Stimulated activated CD4-positive, alpha-beta T cell treated with anti-CD3 and anti-CD28 coated beads, Interleukin-15, amount 100 ng/mL, for 48 hours (primary cell): ENCODE measurements at regions not wholly inside any gene's neighbourhood (a gene's known extent, or its start where the extent isn't known, plus 50 kb on each side); places are given as distances from the start of the nearest gene placed in this dataset.

ENCODE experiments used
- DNase-seq, 2 donors: peaks; one replicate each; pipeline ENCODE4 v3.0.0-alpha.2; 2020; ENCODE audit warnings: low read depth in 2 of 2

DNA sequence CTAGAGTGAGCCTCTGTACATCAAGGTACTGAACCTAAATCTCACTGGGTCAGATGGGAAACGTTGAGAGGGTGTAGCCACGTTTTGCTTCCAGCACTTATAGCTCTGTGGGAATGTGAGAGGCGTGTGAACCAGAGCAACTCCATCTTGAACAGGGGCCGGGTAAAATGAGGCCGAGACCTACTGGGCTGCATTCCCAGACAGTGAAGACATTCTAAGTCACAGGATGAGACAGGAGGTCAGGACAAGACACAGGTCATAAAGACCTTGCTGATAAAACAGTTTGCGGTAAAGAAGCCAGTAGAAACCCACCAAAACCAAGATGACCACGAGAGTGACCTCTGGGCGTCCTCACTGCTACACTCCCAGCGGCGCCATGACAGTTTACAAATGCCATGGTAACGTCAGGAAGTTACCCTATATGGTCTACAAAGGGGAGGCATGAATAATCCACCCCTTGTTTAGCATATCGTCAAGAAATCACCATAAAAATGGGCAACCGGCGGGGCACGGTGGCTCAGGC is 63.4 kb upstream of the NCOR2 start:
- DNase-seq: no peak

DNA sequence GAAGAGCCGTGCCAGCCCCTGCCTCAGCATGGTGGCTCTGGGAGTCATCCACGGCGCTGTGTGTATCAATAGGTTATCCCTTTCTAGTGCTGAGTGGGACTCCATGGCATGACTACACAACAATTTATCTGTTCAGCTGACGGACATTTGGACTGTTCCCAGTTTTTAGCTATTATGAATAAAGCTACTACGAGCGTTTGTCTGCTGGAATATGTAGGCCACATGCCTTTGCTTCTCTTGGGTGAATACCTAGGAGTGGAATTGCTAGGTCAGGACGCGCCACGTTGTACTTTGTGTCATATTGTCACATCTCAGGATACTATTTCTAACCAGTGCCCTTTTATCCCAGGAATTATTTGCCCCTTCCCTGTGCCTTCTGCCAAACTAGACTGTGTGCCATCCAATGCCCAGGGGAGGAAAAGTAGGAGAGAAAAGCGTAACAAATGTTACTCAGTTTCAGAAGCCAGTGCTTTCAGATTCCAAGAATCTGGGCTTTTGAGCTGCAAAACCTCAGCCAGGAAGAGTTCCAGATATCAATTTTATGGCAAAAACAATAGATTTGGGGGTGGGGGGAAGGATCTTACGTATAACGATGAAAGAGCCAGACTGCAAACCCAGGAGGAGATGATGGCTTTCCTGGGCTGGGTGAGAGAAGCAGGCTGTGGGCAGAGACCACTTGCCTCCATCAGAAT is 62.5 kb upstream of the NCOR2 start:
- DNase-seq: no peak

DNA sequence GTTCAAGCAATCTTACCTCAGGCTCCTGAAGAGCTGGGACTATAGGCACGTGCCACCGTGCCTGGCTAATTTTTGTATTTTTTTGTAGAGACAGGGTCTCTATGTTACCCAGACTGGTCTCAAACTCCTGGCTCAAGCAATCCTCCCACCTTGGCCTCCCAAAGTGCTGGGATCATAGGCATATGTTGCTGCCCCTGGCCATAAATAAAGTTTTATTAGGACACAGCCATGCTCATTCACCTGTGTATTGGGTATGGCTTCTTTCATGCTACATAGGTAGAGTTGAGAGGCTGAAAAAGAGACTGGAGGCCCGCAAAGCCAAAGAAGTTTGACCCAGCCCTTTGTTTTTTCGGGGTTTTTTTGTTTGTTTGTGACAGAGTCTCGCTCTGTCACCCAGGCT is 61.7 kb upstream of the NCOR2 start:
- DNase-seq: no peak

DNA sequence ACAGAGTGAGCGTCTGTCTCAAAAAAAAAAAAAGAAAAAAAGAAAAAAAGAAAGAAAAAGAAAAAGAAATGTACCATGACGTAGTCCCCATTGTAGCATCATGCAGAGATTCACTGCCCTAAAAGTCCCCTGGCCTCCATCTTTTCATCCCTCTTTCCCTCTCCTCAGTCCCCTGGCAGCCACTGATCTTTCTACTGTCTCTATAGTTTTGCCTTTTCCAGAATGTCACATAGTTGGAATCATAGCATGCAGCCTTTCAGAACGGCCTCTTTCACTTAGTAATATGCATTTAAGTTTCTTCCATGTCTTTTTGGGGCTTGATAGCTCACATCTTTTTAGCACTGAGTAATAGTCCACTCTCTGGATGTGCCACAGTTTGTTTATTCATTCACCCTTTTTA is 60.5 kb upstream of the NCOR2 start:
- DNase-seq: no peak

DNA sequence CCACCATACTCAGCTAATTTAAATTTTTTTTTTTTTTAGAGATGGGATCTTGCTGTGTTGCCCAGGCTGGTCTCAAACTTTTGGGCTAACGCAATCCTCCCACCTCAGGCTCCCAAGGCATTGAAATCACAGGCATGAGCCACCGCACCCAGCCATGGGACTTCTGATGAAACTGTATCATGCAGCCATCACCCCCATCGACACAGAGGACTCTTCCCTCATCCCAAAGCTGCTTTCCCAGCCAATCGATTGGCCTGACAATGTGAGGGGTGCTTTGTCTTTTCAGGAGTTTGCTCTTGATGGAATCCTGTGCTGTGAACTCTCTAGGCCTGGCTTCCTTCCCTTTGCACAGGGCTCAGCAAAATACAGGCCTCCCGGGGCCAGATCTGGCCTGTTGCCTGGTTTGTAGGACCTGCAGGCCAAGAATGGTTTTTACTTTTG is 59.6 kb upstream of the NCOR2 start:
- DNase-seq: no peak

DNA sequence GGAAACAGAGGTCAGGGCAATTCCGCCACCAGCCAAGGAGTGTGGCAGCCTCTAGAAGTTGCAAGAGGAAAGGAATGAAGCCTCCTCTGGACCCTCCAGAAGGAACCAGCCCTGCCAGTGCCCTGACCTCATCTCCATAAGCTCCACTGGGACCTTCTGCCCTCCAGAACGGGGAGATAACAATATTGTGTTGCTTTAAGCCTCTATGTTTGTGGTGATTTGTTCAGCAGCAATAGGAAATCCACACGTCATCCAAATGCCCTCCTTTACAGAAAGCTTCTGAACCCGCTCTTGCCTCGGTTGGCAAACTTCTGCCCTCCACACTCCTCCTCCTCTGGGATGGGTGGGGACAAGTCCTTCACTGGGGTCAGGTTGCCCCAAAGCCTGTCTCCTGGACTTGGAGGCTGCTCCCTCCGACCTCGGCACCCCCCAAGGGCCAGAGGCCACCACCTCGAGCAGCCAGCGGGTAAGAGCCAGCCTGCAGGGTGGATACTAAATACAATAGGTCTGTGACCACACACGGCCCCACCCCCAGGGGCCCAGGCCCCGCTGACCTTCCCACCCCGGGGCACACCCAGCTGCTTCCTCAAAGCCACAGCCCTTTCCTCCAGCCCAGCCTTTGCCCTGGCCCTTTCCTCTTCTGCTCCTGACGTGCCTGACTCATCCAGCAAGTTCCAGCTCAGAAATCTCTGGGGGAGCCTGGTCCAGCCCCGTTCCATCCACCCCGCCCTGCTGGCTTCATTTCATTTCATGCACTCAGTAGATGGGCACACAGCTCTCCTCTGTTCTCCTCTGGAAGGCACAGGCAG is 58.7 kb upstream of the NCOR2 start:
- DNase-seq: no peak

DNA sequence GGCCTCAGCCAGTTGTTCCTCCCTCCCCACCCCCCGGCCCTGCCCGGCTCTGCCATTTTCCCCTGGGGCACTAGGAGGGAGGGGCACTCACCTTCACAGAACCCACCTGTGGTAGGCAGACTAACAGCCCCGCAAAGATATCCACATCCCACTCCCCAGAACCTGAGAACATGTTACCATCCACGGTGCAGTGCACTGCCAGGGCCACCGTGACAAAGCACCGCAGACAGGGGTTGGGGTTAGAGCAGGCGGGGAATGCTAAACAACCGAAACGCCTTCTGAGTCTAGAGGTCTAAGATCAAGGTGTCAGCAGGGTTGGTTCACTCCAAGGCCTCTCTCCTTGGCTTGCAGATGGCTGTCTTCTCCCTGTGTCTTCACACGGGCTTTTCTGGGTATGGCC is 57.4 kb upstream of the NCOR2 start:
- DNase-seq: no peak

DNA sequence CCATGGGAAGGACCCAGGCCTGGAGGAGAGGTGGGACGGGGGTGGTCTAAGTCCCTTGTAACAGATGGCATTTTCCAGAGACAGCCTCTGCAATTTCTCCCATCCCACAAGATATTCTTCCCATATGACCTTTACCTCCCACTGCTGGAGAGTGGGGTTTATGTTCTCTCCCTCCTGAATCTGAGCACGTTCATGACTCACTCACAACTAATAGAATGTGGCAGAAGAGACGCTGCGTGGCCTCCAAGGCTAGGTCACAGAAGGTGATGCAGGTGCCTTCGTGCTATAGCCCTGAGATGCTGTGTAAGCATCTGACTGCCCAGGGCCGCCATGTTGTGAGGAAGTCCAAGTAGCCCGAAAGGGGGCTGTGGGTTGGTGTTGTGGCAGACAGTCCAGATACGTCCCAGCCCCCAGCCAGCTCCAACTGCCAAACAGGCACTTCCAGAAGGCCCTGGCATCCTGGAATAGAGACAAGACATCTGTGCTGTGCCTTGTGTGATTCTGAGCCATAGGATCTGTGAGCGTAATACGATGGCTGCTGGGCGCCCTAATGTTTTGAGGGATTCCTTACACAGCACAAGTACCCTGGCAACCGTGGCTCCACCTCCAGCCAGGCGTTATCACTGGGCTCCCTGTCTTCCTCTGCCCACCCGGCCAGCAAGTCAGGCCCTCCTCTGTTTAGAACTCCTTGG is 56.1 kb upstream of the NCOR2 start:
- no peak for DNase-seq

DNA sequence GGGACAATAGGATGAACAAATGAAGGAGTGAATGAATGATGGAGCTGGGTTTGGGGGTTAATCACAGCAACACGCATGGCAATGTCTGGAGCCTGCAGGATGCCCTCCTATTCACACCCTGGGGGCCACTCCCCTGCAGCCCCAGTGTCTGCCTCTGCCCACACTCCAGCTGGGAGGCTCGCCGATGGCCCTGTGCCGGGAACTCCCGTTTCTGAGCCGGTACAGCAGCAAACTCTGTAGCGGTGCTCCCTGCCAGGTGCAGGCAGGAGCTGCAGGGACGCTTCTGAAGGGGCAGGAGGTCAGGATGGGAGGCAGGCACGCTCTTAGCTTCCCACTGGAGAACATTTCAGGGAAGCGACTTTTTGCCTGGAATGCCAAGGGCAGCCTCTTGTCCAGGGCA is 55.4 kb upstream of the NCOR2 start:
- no peak for DNase-seq

DNA sequence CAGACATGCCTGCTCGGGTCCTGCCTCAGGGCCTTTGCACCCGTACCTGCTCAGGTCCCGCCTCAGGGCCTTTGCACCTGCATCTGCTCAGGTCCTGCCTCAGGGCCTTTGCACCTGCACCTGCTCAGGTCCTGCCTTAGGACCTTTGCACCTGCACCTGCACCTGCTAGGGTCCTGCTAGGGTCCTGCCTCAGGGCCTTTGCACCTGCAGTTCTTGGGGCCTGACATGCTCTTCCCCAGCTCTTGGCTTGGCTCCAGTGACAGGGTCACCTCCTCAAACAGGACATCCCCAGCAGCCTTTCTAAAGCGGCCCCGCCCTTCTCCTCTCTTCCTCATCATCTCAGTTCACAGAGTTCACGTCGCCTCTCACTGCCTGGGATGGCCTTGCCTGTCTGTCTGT is 54.9 kb upstream of the NCOR2 start:
- no peak for DNase-seq

DNA sequence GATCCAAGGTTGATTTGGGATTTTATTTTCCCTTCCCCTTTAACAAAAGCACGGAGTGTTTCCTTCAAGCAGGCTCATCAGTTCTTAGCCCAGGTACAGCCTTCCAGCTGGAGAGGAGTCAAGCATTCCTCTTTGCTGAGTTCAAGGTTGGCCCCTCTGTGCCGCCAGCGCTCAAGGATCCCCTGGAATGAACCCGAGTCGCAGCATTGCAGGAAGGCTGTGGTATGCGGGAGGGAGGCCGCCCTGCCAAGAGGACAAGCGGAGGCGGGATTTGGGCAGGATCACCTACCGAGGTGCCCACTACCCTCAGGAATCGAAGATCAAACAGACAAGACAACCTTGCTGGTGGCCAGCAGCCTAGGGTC is 53.9 kb upstream of the NCOR2 start:
- no peak for DNase-seq

DNA sequence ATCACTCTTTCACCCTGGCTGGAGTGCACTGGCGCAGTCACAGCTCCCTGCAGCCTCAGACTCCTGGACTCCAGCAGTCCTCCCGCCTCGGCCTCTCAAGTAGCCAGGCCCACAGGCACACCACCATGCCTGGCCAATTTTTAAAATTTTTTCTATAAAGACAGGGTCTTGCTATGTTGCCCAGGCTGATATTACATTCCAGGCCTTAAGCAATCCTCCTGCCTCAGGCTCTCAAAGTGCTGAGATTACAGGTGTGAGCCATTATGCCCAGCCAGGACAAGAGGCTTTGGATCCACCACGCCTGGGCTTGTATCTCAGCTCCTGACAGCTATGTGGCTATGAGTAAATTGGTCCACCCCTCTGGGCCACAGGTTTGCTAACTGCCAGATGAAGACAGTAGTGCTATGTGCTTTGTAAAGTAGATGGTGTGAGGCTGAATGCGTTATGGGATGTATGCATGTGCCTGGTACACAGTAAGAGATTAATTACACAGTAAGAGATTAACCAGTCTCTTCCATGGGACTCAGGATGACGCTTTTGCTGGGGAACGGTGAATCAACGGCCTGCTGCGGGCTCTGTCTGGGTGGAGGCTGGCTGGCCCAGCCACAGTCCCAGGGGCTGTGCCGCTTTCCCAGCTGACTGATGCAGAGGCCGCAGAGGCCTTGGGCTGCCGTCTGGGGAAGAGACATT is 53.3 kb upstream of the NCOR2 start:
- no peak for DNase-seq

DNA sequence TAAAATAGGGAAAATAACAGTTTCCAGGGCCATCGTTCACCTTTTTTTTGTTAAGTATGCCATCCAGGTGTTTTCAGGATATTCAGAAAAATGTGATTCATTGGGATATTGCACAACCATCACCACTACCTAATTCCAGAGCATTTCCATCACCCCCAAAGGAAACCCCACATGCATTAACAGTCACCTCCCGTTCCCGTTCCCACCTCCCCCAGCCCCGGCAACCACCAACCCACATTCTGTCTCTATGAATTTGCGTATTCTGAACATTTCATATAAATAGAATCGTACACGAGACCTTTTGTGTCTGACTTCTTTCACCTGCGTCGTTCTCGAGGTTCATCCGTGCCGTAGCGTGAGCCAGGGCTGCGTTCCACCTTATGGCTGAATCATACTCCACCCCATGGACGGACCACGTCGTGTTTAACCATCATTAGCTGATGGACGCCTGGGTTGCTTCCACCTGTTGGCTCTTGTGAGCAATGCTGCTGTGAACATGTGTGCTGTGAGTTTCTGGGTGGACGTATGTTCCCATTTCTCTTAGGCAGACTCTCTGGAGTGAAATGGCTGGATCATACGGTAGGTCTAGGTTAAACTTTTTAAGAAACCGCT is 51.0 kb upstream of the NCOR2 start:
- DNase-seq: no peak

DNA sequence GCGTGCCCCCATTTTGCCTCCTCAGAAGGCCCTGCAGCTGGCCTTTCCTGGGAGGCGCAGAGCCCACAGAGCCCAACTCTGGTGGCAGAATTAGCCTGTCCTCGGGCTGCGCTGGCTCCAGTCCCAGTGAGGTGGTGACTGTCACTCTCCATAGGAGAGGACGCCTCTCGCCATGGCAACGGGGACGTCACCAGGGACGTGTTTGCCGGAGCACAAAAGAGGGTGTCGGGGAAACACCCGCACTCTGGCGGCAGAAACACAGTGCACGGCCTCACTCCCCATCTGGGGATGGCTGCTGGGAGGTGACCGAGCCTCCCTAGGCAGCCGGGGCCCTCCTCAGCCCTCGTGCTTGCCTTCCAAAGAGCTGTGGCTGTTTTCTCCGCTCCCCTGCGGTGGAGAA is 50.2 kb upstream of the NCOR2 start:
- DNase-seq: no peak
